ENCODE measurements at regions not wholly inside any gene's neighbourhood (a gene's known extent, or its start where the extent isn't known, plus 50 kb on each side); places are given as distances from the start of the nearest gene placed in this dataset.

GRCh38 chr14:85798856-85799255, 268.9 kb downstream of the FLRT2 start:
- DNase-seq, result no peak

DNA sequence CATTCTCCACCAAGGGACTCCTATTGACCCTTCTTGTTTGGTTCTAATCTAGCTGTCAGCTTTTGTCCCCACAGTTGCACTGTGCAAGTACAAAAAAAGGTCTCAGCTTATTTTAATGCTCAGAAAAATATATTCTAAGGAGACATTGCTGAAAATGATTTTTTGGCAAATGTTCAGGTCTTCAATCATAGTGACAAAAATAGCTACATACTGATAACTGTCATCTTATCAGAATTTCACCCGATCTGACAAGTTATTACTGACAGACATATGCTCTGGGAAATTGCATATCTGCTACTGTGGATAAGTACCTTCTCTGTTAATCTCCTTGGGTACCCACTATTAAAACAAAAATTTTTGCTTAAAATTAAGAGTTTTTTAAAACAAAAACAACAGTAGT, 263.6 kb downstream of the FLRT2 start:
- no peak for DNase-seq

- DNase-seq, result no peak
Measured at GRCh38 chr14:85789506-85789905, 259.6 kb downstream of the FLRT2 start.

DNA sequence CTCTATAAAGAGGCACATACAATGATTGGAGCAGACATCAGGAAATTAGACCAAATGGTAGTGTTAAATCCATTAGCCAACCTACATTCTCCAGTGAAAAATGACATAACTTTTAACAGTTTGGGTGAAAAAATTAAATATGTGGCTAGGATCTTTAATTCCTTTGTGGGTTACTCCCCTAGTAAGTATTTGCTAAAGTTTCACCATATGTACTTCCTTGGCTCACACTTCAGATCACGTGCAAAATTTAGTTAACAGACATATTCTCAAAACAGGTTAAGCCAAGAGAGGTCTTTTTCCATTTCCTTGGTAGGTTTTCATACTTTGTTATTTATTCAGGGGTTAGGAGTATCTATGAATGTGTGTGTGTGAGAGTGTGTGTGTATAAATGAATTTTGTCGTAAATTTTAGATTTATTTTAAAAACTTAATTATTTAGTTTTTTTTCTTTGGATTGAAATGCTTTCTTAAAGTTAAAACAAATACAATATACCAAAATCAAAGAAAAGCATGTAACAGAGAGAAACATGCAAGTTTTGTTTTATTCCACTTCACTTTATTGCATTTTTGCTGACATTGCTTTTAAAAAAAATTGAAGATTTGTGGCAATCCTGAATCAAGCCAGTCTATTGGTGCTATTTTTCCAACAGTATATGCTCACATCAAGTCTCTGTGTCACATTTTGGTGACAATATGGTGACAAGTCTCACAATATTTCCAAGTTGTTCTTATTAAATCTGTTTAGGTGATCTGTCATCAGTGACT, 258.7 kb downstream of the FLRT2 start:
- no peak for DNase-seq

DNA sequence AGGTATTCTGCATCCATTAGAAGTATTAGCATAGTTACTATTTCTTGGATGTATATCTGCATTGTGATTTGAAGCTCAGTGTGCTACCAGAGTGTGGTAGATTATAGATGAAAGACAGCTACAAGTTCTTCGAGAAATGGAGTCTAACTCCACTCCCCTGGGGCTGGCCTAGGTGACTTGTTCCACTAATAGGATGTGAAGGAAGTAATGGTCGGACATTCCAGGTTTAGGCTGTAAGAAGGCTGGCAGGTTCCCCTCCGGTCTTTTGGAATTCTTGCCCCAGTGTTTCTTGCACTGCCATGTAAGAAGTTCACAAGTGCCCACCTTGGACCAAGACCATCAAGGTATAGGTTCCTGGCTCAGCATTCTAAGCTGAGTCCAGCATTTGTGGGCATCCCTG, 236.4 kb downstream of the FLRT2 start:
- DNase-seq, result no peak

DNA sequence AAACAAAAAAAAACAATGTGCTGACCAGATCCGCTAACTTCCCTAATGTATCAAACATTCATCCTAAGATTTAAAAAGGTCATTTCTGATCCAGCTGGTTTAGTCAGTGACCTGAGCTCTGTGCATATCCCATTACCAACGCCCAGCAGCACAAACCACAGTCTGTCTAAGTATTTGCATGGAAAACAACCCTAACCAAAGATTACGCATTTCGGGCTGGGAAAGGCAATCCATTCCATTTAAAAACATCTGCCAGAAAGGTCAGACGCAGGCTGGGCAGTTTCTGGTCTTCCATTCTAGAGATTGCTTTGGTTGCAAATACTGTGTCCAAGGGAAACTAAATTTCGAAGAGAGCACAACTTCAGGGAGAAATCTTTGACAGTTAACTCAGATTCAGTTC, 234.9 kb downstream of the FLRT2 start:
- no peak for DNase-seq

- DNase-seq, result no peak
Measured at GRCh38 chr14:85762526-85762925, 232.6 kb downstream of the FLRT2 start.

- no peak for DNase-seq
Measured at GRCh38 chr14:85752175-85752574, 222.2 kb downstream of the FLRT2 start.

DNA sequence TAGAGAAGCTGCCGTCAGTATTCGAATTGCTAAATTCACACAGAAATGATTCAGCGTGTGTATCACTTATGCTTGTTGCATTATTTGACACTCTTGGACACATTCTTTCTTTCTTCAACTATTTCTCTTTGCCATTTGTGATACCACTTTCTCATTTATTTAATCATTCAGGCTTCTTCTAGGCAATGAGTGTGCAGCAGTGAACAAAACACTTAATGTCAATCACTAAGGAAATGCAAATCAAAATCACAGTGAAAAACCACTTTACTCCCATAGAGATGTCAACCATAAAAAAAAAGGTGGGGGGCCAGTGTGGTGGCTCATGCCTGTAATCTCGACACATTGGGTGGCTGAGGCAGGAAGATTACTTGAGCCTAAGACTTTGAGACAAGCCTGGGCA, 214.6 kb downstream of the FLRT2 start:
- DNase-seq, result no peak

DNA sequence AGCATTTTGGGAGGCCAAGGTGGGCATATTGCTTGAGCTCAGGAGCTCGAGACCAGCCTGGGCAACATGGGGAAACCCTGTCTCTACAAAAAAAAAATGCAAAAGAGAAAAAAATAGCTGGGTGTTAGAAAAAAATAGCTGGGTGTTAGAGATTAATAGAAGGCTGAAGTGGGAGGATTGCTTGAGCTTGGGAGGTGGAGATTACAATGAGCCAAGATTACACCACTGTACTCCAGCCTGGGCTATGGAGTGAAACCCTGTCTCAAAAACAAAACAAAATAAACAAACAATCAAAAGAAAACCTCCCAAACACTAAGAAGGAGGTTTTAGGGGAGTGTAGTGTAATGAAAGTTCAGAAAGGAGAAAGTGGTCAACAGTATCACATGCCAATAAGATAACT, 202.1 kb downstream of the FLRT2 start:
- DNase-seq, result no peak

- DNase-seq, result no peak
Measured at GRCh38 chr14:85731186-85731585, 201.2 kb downstream of the FLRT2 start.

GRCh38 chr14:85728476-85729065, 198.6 kb downstream of the FLRT2 start:
- DNase-seq, result no peak

DNA sequence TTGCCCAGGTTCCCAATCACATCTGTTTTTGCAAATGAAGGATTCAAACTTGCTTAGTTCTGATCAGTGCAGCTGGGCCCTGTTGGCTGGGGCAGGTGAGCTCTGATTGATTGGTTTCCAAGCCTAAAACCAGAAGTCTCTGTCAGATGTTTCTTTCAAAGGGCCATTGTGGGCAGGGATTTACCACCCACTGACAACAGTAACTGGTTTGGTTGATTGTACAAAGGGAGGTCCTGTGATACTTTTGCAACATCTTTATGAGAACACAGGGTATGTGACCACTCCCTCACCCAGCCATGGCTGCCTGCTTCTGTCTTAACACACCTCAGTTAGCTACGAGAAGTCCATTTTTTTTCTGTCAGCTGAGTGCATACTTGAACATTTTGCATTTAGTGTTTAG, 184.1 kb downstream of the FLRT2 start:
- DNase-seq, result no peak

DNA sequence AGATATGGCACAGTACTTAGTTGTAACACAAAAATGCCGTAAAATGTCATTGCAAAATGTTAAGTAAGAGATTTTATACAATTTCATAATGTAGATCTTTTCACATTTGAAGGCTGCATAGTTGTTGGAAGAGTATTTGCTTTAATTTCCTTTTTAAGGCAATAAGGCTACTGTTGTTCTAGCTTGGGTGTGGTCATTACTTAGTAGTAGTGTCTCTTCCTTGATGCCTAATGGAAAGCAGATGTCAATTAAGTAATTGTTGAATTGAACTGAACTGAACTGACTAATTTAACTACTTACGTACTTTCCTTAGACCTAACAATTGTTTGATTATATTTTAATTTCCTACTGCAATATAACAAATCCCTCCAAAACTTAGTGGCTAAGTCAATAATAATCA, 181.7 kb downstream of the FLRT2 start:
- no peak for DNase-seq

All from islet precursor cell (in vitro differentiated cells).